GM18502 (cell line): ENCODE measurements at regions not wholly inside any gene's neighbourhood (a gene's known extent, or its start where the extent isn't known, plus 50 kb on each side); places are given as distances from the start of the nearest gene placed in this dataset.
"Not testable (repeated sequence)": the region's sequence is repeated elsewhere in the genome, so short reads cannot be mapped to it uniquely, and the experiment has no call there.

Experiments
- ATAC-seq: cut with Tn5 transposase; IDR thresholded peaks from one replicate; pipeline ENCODE4 v1.9.1; 2021; ENCODE audit warnings: mild to moderate bottlenecking; ENCODE audit not compliant: unreplicated experiment, poor library complexity

GRCh38 chr1:96210054-96210453 is 511.5 kb upstream of the PTBP2 start:
- no peak for ATAC-seq

GRCh38 chr1:96211202-96211601 is 510.4 kb upstream of the PTBP2 start:
- no peak for ATAC-seq

DNA sequence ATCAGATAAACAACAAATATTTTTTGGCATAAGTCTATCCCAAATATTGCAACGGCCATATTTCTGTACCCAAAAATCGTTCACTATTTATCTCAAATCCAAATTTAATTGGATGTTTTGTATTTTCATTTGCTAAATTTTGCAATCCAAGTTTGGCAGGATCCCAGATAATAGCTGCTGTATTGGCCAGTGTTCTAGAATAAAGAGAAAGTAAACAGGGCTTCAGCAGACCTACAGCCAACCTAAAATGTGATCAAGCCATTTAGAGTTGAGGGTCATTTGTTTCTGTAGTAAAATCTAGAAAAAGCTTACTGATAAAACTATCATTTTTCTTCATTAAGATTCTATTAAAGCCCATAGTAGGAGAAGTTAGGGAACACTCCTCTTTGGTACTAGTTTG is 506.6 kb upstream of the PTBP2 start:
- ATAC-seq: no peak

- no peak for ATAC-seq
Measured at GRCh38 chr1:96220651-96221050, 500.9 kb upstream of the PTBP2 start.

DNA sequence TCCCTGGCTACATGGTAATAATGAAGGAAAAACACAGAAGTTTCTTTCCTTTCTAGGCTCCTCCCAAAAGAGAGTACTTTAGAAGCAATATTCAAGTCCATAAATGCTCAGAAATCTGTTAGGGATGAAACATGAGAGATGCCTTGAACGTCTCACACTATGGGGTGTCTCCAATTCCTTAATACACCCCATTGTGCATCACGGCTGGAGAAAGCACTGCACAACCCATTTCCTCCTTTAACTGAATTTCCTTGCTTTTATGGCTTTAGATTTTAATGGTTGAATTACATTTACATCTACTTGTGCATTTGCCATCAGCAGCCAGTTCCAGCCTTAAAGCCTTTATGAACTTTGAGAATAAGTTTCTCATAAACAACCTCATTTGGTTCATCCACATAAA is 498.9 kb upstream of the PTBP2 start:
- ATAC-seq: no peak

- ATAC-seq: not testable (repeated sequence)
Measured at GRCh38 chr1:96224229-96224628, 497.4 kb upstream of the PTBP2 start.

DNA sequence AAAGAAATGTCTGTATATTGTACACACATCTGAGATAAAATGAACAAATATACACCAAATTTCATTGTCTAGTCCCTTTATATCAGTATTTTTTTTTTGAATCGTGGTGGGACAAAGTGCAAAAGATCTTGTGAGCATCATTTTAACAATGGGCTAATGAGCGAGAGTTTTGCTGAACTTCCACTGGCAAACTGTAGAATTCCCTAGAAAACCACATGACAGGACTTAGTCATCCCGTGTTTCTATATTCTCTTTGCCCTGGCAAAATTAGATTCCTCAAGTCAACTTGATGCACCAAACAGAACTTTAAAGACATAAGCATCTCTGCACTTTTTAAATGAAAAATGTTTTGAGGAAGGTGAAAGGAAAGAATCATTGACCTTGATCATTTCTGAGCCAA is 488.2 kb upstream of the PTBP2 start:
- ATAC-seq: no peak

GRCh38 chr1:96234299-96234698 is 487.3 kb upstream of the PTBP2 start:
- ATAC-seq: no peak

DNA sequence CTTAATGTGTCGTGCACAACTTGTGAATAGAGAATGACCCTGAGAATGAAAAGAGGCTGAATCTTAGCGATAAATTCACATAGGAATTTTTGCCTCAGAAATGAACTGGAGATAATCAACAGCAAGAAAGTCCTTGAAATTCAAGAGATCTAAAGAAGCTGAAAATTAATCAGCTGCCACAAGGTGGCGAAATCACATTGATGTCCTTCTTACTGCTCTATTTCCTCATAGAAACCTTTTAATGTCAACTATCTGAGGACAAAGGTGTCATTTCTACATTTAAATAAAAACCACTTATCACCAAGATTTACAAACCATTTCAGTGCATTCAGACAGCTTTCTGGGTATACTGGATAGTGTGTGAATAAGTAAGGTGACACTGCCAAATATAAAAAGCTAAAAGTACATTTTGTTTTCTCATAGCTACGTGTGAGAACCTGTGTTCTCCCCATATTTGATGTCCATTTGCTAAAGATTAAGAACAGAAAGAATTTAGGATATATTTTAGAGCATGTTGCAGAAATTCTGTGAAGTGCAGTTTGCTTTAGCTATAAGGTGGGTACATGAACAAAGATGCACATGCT is 485.3 kb upstream of the PTBP2 start:
- ATAC-seq: no peak

- ATAC-seq: no peak
Measured at GRCh38 chr1:96238426-96238825, 483.2 kb upstream of the PTBP2 start.

- ATAC-seq: no peak
Measured at GRCh38 chr1:96240438-96240837, 481.1 kb upstream of the PTBP2 start.

DNA sequence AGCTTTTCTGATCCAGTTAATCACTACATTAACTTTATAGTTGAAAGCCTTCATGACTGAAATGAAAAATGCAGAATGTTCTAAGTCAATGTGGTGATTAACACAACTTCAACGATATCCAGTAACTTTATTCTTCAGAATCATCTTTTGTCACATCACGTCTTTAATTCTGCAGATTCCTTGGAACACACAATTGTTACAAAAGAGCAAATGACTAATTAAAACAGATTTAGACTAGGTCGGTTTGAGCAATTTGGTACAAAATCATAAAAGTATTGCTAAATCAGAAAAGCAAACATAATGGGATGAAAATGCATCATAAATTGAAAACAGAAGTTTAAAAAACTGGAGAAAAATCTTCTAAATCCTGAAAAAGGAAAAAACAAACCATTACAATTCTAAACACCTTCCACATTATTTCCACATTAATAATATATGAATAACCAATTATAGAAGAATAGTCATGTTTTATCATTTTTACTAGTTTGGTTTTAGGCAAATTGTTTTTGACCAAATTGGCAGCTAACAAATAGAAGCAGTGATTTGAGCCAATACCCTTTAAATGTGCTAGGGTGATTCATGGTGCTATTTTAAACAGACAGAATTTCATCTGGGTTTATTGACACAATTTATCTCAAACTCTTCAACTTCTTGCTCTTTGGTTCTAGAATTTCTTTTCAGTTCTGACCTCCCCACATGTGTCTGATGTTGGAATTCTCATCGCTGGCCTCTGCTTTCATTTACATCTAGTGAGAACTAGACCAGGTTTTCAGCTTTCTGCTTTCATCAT is 468.1 kb upstream of the PTBP2 start:
- ATAC-seq: no peak

- ATAC-seq: no peak
Measured at GRCh38 chr1:96256130-96256790, 465.3 kb upstream of the PTBP2 start.

GRCh38 chr1:96259399-96259798 is 462.2 kb upstream of the PTBP2 start:
- no peak for ATAC-seq

DNA sequence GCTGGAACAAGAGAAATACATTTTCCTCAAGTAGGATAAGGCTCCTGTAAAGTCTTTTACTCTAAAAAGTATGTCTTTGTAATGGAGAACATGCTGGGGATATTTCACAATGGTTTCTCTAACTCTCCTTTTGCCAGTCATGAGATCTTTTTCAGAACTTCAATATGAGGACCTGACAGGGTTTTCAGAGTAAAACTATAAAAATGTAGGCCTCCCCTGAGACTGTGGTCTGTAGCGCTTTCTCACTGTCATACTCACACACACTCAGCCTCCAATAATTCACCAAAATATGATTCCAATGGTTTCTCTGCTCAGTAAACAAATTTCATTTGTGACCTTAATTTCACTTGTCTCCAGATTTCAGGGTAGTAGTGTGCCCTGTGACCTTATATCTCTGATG is 440.1 kb upstream of the PTBP2 start:
- ATAC-seq: no peak

- no peak for ATAC-seq
Measured at GRCh38 chr1:96290033-96290432, 431.6 kb upstream of the PTBP2 start.

DNA sequence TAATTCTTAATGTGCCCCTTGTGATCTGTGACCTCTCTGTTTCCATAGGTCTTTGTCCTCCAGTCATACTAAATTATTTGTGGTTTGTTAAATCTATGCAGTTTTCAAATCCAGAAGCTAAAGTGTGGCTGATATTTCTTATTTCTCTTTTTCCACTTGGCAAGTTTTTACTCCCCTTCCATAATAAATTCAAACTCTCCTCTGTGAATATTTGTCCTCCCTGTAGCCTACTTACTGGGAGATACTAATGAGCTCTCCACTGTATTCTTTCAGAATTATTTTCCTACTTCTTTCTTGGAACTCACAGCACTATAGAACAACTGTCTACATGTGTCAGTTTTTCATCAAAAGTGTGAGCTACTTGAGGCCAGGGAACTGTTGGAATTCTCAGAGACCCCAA is 430.8 kb upstream of the PTBP2 start:
- ATAC-seq: no peak

- no peak for ATAC-seq
Measured at GRCh38 chr1:96291468-96291867, 430.1 kb upstream of the PTBP2 start.

GRCh38 chr1:96292141-96292540 is 429.4 kb upstream of the PTBP2 start:
- no peak for ATAC-seq

DNA sequence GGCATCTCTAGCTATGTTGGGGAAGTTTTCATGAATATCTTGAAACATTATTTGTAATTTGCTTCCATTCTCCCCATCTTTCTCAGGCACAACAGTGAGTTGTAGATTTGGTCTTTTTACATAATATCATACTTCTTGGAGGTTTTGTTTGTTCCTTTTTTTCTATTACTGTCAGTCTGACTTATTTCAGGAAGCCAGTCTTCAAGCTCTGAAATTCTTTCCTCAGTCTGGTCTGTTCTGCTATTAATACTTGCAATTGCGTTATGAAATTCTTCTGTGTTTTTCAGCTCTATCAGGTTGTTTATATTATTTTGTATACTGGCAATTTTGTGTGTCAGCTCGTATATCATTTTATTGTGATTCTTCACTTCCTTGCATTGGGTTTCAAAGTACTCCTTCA is 424.6 kb upstream of the PTBP2 start:
- no peak for ATAC-seq

DNA sequence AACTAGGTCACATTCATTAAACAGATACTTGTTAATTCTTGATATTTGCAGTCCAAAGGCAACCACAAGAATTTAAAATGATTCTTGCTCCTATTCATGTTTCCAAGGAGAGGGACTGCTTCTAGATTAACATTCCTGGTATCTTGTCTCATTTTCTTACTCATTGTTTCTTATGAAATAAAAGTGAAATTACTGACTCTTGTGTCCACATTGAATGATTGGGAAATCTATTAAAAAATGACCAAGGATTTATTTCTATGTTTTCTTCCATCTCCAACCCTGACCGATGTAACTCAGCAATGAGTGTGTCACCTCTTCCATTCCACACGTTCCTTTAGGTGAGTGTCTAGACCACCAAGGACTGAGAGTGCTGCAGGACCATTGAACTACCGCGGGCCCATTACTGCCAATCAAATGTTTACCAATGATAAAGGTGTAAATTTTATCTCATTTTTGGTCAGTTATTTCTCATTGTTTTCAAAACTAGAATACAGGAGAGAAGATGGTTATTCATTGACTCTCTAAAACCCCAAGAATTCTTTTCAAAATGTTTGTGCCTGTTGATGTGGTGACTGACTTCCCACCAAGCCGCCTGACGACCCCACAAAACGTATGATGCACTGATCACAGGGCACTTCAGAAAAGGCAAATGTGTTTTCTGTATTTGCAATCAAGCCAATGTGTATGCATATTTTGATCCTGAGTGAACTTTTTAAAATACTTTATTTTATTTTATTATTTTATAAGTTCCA is 414.6 kb upstream of the PTBP2 start:
- ATAC-seq: no peak
